Parathyroid adenoma (tissue), 2 donors: ENCODE measurements at regions not wholly inside any gene's neighbourhood (a gene's known extent, or its start where the extent isn't known, plus 50 kb on each side); places are given as distances from the start of the nearest gene placed in this dataset.

ENCODE experiments used
- H2AFZ ChIP-seq: fragments of 300-600 bp; sonication (generic); one replicate; pipeline ENCODE4 v1.7.0; 2017; ENCODE audit warnings: antibody characterized with exemption, mild to moderate bottlenecking
- H3K27ac ChIP-seq: fragments of 300-600 bp; sonication (generic); one replicate; pipeline ENCODE4 v1.7.0; 2017
- H3K27me3 ChIP-seq: fragments of 300-600 bp; sonication (generic); one replicate; pipeline ENCODE4 v1.7.0; 2017; ENCODE audit warnings: low read length; ENCODE audit not compliant: control insufficient read depth, insufficient read depth
- H3K36me3 ChIP-seq: fragments of 300-600 bp; sonication (generic); one replicate; pipeline ENCODE4 v1.7.0; 2017; ENCODE audit warnings: low read length; ENCODE audit not compliant: control insufficient read depth, insufficient read depth
- H3K4me1 ChIP-seq: fragments of 300-600 bp; sonication (generic); one replicate; pipeline ENCODE4 v1.7.0; 2017; ENCODE audit warnings: control low read depth
- H3K4me2 ChIP-seq: fragments of 300-600 bp; sonication (generic); one replicate; pipeline ENCODE4 v1.7.0; 2017; ENCODE audit warnings: low read length
- H3K4me3 ChIP-seq: fragments of 300-600 bp; sonication (generic); one replicate; pipeline ENCODE4 v1.7.0; 2017; ENCODE audit warnings: low read depth, low read length
- H3K79me2 ChIP-seq: fragments of 300-600 bp; sonication (generic); one replicate; pipeline ENCODE4 v1.7.0; 2017; ENCODE audit warnings: control low read depth
- H3K9ac ChIP-seq: fragments of 300-600 bp; sonication (generic); one replicate; pipeline ENCODE4 v1.7.0; 2017; ENCODE audit warnings: mild to moderate bottlenecking
- H3K9me3 ChIP-seq: fragments of 300-600 bp; sonication (generic); one replicate; pipeline ENCODE4 v1.7.0; 2017; ENCODE audit warnings: low read length; ENCODE audit not compliant: control insufficient read depth
- CTCF ChIP-seq: fragments of 300-600 bp; sonication (generic); IDR thresholded peaks from one replicate; pipeline ENCODE4 v1.7.0; 2017; ENCODE audit warnings: antibody characterized with exemption, mild to moderate bottlenecking
- donor health status: primary hyperparathyroidism.

- H3K4me3 ChIP-seq, result no peak overlapping the region
- no peak overlapping the region for H3K9ac ChIP-seq
- H3K4me2 ChIP-seq, result no peak overlapping the region
- H3K4me1 ChIP-seq, result no peaks in the 10 kb centered on the region
- H3K27me3 ChIP-seq, result no peaks in the 10 kb centered on the region
- no peak overlapping the region for H2AFZ ChIP-seq
- H3K79me2 ChIP-seq, result no peaks in the 10 kb centered on the region
- H3K9me3 ChIP-seq, result no peaks in the 10 kb centered on the region
- no peak for TF ChIP-seq CTCF
- no peaks in the 10 kb centered on the region for H3K36me3 ChIP-seq
- H3K27ac ChIP-seq, result no peak overlapping the region
These were observed 226.0 kb downstream of the MPDZ start for GRCh38 chr9:13053504-13053903.

- Histone ChIP-seq H3K27me3 (no peaks in the 10 kb centered on the region), H3K27ac (no peak overlapping the region), H3K4me2 (no peak overlapping the region), H3K9ac (no peak overlapping the region), H2AFZ (no peak overlapping the region), H3K9me3 (no peaks in the 10 kb centered on the region), H3K79me2 (no peaks in the 10 kb centered on the region), H3K4me3 (no peak overlapping the region), H3K36me3 (no peaks in the 10 kb centered on the region), H3K4me1 (no peaks in the 10 kb centered on the region)
- no peak for TF ChIP-seq CTCF
These were observed 225.1 kb downstream of the MPDZ start for GRCh38 chr9:13054389-13054788.
